ENCODE measurements at regions not wholly inside any gene's neighbourhood (a gene's known extent, or its start where the extent isn't known, plus 50 kb on each side); places are given as distances from the start of the nearest gene placed in this dataset.

GRCh38 chr3:118029049-118029448, 1005.6 kb downstream of the IGSF11 start:
- TF ChIP-seq EZH2phosphoT487 (IDR thresholded peaks at IDR 0.05; ENCODE audit: insufficient read depth, low read depth): no peak
- no peak for TF ChIP-seq EZH2 (IDR thresholded peaks at IDR 0.05; ENCODE audit: insufficient read depth, poor library complexity, severe bottlenecking)

Data from GM23248 (cell line).